HG02642 (cell line): ENCODE measurements at regions not wholly inside any gene's neighbourhood (a gene's known extent, or its start where the extent isn't known, plus 50 kb on each side); places are given as distances from the start of the nearest gene placed in this dataset.
"Not testable (repeated sequence)": the region's sequence is repeated elsewhere in the genome, so short reads cannot be mapped to it uniquely, and the experiment has no call there.

Source experiments
- ATAC-seq: cut with Tn5 transposase; IDR thresholded peaks from one replicate; pipeline ENCODE4 v1.9.1; 2021; ENCODE audit warnings: mild to moderate bottlenecking; ENCODE audit not compliant: unreplicated experiment, poor library complexity

DNA sequence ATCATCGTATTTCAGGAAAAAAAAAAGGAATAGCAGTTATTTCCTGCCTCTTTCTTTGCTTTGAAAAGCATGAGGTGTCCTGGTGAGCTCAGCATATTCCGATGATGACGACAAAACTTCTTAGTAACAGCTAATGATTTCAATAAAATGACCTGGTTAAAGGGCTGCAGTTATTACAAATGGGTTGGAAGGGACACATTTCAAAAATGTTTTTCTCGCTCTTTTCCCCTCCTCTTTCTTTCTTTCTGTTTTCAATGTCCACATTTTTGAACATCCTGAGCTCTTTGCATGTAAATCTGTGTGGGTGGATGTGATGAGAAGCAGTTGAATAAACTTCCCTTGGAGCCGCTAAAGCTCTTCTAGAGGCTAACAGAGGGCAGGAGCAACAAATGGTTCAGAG lies 186.8 kb upstream of the SLC27A6 start:
- ATAC-seq, result no peak

GRCh38 chr5:128782446-128782845 lies 182.8 kb upstream of the SLC27A6 start:
- no peak for ATAC-seq

DNA sequence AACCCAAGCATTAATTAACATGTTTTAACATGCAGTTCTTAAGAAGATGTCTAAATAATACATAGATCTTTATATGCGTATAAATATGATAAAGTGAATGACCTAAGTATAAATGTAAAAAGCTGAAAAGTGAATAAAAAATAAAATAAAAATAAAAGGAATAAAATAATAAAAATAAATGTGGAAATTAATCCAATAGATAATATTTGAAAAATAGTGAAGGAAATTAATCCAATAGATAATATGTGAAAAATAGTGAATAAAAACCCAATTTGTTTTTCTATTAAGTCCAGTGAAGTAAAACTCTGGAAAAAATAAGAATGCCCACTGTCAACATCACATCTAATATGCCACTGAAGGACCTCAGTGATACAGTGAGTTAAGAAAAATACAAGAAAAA lies 180.6 kb upstream of the SLC27A6 start:
- ATAC-seq, result no peak

DNA sequence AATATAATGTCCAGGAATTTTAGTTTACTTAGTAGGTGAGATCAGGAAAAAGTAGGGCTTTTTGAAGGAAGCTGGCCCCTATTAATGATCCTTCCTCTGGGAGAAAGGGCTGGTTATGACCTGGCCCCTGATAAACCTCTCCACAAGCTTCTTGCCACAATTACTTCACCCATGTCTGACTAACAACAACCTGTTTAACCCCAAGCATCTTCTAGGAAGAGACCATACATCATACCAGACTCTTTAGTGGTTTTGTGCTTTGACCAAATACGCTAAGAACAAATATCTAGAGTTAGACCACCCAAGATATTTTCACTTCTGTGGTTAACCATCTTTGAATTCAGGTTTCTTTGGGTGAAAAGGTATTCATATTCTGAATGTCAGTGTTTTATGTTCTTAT lies 174.0 kb upstream of the SLC27A6 start:
- ATAC-seq, result no peak

DNA sequence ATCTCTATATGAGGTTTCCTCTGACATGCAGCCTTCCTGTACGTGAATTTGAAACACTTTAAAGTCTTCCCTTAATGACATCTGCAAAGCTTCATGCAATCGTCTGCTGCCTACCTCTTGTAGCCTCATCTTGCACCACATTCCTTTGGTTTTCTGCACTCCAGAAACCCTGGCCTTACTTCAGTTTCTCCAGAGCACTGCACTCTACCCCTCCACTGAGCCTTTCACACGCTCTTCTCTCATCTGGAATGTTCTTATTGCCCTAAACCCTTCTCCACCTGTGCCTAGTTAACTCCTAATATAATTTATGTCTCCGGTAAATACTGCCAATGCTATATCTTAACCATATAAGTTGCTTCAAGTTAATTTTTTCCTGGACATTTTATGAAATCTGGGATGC lies 168.8 kb upstream of the SLC27A6 start:
- ATAC-seq, result no peak

DNA sequence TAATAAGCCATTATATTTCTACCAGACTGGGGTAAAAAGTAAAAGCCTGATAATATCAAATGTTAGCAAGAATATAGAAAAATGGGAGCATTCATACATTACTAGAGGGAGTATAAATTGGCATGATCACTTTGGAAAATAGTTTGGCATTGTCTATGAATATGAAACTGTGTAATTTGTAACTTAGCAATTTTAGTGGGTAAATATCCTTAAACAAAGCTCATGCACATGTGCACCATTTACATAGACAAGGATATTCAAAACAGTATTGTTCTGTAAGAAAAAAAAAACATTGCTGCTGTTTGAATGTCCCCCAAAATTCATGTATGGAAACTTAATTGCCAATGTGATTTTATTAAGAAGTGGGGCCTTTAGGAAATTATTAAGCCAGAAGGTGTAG lies 166.4 kb upstream of the SLC27A6 start:
- ATAC-seq, result no peak

DNA sequence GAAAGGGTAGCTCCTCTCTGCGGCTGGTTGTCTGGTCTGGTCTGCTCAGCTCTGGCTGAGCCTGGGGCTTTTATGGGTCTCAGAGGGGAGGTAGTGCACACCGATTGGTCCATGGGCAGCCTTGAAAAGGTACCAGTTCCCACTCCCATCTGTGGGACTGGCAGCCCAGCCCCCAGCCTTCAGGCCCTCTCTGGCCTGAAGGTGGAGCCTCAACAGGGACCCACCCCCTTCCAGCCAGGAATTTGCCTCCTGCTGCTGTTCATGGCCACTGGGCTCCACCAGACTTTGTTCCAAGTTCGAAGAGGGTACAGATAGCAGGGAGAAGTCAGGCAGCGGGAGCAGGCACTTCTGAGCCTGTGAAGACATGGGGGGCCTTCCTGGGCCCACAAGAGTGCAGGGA lies 165.3 kb upstream of the SLC27A6 start:
- no peak for ATAC-seq

- no peak for ATAC-seq
These were observed 164.9 kb upstream of the SLC27A6 start for GRCh38 chr5:128800377-128800776.

- no peak for ATAC-seq
These were observed 151.8 kb upstream of the SLC27A6 start for GRCh38 chr5:128813317-128814070.

DNA sequence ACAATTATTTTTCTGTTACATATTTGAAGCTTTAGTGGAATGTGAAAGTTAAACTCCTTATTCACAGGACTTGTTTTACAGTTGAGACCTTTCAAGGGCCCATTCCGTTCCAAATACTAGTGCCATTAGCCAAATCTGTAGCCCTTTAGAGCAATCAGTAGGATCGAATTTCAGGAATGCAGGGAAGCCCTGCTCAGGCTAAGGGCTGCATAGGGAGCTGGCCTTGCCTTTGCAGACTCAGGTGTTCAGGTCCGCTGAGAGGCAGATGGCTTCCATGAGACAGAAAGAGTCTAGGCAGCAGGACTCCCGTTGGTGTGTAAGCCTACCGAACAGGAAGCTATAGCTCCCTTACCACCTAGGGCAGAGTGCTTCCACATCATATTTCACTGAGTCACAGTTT lies 150.1 kb upstream of the SLC27A6 start:
- no peak for ATAC-seq

DNA sequence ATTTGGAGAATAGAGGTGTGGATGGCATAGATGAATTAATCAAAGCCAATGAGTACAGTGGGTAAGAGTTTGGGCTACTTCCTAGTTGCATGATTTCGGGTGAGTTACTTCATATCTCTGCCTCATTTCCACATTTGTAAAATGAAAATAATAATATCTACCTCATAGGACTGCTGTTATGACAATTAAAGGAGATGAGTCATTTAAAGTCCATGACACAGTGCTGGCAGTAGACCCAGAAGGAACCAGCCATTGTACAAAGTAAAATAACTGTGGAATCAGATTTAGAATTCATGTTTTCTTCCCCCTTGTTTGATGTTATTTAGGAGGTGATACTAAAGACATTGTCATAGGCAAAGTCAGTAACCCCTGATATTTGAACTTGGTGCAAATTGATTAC lies 139.5 kb upstream of the SLC27A6 start:
- ATAC-seq, result no peak

DNA sequence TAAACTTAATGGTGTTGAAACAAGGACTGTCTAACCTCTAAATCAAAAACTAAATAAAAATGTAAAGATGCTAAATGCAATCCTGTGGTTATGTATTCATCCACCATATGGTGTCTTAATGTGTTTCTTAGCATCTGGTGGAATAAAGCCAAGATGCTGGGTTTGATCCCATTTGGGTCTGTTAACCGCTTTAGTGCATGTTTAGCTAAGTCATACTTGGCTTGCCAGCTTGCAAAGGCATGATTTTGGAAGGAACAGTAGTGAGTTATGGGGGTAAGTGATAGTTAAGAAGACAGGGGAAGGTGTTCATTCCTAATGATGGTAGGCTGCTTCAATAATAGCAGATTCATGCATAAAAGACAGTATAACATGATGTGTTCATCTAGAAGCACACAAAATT lies 139.0 kb upstream of the SLC27A6 start:
- no peak for ATAC-seq

DNA sequence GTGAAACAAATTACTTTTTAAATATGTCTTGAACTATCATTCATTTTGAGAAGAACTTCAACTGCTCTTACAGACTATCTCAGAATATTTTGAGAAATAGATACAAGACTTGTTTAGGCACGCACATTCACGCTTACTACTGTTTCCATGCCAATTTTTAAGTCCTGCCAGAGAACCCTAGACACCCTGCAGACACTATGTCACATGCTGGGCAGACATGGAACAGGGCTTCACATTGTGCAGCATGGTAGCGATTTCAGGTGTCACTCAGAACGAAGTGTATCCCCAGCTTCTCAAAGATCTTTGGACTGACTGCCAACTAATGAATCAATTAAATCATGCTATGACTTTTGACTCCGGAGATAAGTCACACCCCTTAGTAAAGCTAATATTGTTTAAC lies 128.7 kb upstream of the SLC27A6 start:
- no peak for ATAC-seq

- ATAC-seq, result no peak
These were observed 126.7 kb upstream of the SLC27A6 start for GRCh38 chr5:128838623-128839022.

DNA sequence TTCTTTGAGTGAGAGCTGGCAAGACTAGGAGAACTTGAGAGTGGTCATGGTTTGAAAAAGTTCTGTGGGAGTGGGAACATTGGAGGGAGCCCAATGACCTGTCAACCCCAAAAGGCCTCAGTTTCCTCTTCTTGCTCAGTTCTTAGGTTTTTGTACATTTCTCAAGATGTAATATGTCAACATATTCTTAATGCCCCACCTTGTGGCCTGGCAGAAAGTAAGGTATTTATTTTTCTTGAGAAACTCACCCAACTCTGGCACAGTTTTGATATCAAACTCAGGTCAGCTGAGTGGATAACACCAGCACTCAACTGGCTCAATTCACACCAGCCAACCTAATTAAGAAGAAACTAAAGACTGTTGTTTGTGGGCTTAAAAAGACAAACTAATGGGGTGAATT lies 123.0 kb upstream of the SLC27A6 start:
- ATAC-seq, result no peak

- no peak for ATAC-seq
These were observed 120.8 kb upstream of the SLC27A6 start for GRCh38 chr5:128844354-128844923.

- no peak for ATAC-seq
These were observed 115.2 kb upstream of the SLC27A6 start for GRCh38 chr5:128850049-128850448.

GRCh38 chr5:128854931-128855330 lies 110.4 kb upstream of the SLC27A6 start:
- no peak for ATAC-seq

DNA sequence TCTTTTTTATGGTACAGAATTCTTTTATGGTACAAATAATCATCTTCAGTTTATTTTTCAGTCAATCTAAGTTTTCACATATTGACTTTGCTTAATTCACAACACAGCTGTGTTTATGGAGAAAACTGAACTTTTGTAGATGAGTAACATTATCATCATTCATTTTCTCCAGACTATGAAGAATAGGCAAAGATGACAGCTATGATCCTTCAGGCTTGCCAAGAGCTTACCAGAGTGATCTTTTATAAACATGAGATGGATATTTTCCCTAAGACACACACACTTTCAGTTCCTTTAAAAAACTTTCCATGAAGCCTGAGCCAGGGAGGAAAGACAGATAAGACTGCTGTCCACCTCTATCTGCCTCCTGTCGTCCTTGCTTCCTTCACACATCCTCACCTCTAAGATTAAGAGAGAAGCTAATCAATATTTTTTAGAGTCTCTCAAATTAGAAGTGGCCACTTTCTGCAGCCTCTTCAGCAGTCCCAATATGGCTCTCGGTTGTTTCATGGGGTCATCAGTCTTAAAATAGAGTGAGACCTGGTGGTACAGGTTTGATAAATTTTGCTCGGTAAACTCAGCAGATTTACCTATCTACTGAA lies 108.1 kb upstream of the SLC27A6 start:
- no peak for ATAC-seq

- no peak for ATAC-seq
These were observed 106.3 kb upstream of the SLC27A6 start for GRCh38 chr5:128858995-128859394.

DNA sequence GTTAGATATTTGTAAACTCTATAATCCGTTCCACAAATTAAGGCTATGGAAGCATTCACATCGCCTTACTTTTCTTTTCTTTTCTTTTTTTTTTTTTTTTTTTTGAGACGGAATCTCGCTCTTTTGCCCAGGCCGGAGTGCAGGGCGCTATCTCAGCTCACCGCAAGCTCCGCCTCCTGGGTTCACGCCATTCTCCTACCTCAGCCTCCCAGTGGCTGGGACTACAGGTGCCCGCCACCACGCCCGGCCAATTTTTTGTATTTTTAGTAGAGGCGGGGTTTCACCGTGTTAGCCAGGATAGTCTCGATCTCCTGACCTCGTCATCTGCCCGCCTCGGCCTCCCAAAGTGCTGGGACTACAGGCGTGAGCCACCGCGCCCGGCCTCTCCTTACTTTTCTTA lies 104.1 kb upstream of the SLC27A6 start:
- ATAC-seq, result not testable (repeated sequence)

- no peak for ATAC-seq
These were observed 95.3 kb upstream of the SLC27A6 start for GRCh38 chr5:128869970-128870369.
